Stomach smooth muscle (tissue), 2 donors: ENCODE measurements at regions not wholly inside any gene's neighbourhood (a gene's known extent, or its start where the extent isn't known, plus 50 kb on each side); places are given as distances from the start of the nearest gene placed in this dataset.
"Not testable (repeated sequence)": the region's sequence is repeated elsewhere in the genome, so short reads cannot be mapped to it uniquely, and the experiment has no call there.

ENCODE experiments used
- H3K27ac ChIP-seq: one replicate; pipeline ENCODE4 v1.7.0; 2013; ENCODE audit warnings: mild to moderate bottlenecking, low read length, inconsistent platforms
- H3K27me3 ChIP-seq, 2 donors: one replicate each; pipeline ENCODE4 v1.7.0; 2013; ENCODE audit warnings: low read length in 2 of 2; ENCODE audit not compliant: insufficient read depth in 2 of 2, control insufficient read depth in 1 of 2
- H3K36me3 ChIP-seq, 2 donors: one replicate each; pipeline ENCODE4 v1.7.0; 2013; ENCODE audit warnings: low read length in 2 of 2; ENCODE audit not compliant: control insufficient read depth in 2 of 2, insufficient read depth in 2 of 2
- H3K4me1 ChIP-seq: one replicate; pipeline ENCODE4 v1.7.0; 2013; ENCODE audit warnings: low read length; ENCODE audit not compliant: control insufficient read depth, insufficient read depth
- H3K4me3 ChIP-seq, 2 donors: one replicate each; pipeline ENCODE4 v1.7.0; 2013; ENCODE audit warnings: low read length in 2 of 2
- H3K9ac ChIP-seq, 2 donors: one replicate each; pipeline ENCODE4 v1.7.0; 2013; ENCODE audit warnings: low read length in 2 of 2, mild to moderate bottlenecking in 1 of 2
- H3K9me3 ChIP-seq, 2 donors: one replicate each; pipeline ENCODE4 v1.7.0; 2013; ENCODE audit warnings: low read length in 2 of 2; ENCODE audit not compliant: control insufficient read depth in 2 of 2
- donor health status: healthy.
- donor health status: Pancreatic carcinoma.

GRCh38 chr4:64846417-64846816 lies 437.2 kb upstream of the TECRL start:
- H3K27me3 ChIP-seq, result no peaks in the 10 kb centered on the region
- no peaks in the 10 kb centered on the region for H3K9me3 ChIP-seq
- H3K36me3 ChIP-seq, result no peaks in the 10 kb centered on the region
- no peak overlapping the region for H3K9ac ChIP-seq
- H3K27ac ChIP-seq, result no peak overlapping the region
- no peaks in the 10 kb centered on the region for H3K4me1 ChIP-seq
- no peak overlapping the region for H3K4me3 ChIP-seq

GRCh38 chr4:64829749-64830148 lies 420.5 kb upstream of the TECRL start:
- H3K4me1 ChIP-seq, result no peaks in the 10 kb centered on the region
- no peak overlapping the region for H3K27ac ChIP-seq
- H3K36me3 ChIP-seq, result no peaks in the 10 kb centered on the region
- no peaks in the 10 kb centered on the region for H3K27me3 ChIP-seq
- H3K4me3 ChIP-seq, result no peak overlapping the region
- no peaks in the 10 kb centered on the region for H3K9me3 ChIP-seq
- no peak overlapping the region for H3K9ac ChIP-seq

GRCh38 chr4:64824591-64824990 lies 415.3 kb upstream of the TECRL start:
- no peaks in the 10 kb centered on the region for H3K27me3 ChIP-seq
- H3K27ac ChIP-seq, result no peak overlapping the region
- H3K4me3 ChIP-seq, result no peak overlapping the region
- H3K36me3 ChIP-seq, result no peaks in the 10 kb centered on the region
- H3K9me3 ChIP-seq, result no peaks in the 10 kb centered on the region
- H3K4me1 ChIP-seq, result no peaks in the 10 kb centered on the region
- no peak overlapping the region for H3K9ac ChIP-seq

GRCh38 chr4:64822405-64822804 lies 413.2 kb upstream of the TECRL start:
- H3K9ac ChIP-seq, result no peak overlapping the region
- H3K27ac ChIP-seq, result no peak overlapping the region
- no peaks in the 10 kb centered on the region for H3K4me1 ChIP-seq
- no peaks in the 10 kb centered on the region for H3K36me3 ChIP-seq
- no peaks in the 10 kb centered on the region for H3K27me3 ChIP-seq
- no peak overlapping the region for H3K4me3 ChIP-seq
- no peaks in the 10 kb centered on the region for H3K9me3 ChIP-seq

DNA sequence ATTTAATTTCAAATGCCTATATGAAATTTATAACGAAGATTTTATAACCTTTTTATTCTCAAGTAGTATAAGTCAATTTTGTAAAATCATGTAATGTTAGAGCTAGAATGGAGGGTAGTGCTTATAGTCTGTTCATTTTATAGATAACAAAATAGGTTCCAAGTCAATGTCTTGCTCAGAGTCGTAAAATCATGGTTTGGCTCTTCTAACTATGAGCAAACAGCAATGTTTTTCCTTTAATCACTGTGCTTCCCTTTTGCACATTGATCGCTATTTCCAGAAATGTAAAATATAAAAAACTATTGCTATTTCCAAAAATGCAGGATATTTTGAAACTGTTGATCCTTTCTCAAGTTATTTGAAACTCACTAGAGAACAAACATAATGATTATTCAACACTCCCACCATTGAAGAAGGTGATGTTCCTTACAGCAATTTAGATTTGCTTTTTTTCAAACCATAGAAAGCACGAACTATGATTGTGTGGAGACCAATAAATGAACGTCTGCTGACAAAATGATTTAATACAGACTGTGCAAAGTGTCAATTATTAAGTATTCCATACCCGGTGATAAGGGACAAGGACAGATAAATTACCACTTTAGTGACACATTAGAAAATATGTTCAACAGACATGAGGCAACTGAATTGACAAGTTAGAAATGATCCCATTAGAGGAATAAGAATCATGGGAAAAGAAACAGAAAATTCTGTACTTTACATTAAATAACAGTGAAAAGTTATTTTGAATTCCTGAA lies 412.1 kb upstream of the TECRL start:
- H3K27ac ChIP-seq, result no peak overlapping the region
- no peaks in the 10 kb centered on the region for H3K27me3 ChIP-seq
- no peaks in the 10 kb centered on the region for H3K9me3 ChIP-seq
- H3K4me3 ChIP-seq, result no peak overlapping the region
- H3K4me1 ChIP-seq, result no peaks in the 10 kb centered on the region
- H3K9ac ChIP-seq, result no peak overlapping the region
- no peaks in the 10 kb centered on the region for H3K36me3 ChIP-seq

DNA sequence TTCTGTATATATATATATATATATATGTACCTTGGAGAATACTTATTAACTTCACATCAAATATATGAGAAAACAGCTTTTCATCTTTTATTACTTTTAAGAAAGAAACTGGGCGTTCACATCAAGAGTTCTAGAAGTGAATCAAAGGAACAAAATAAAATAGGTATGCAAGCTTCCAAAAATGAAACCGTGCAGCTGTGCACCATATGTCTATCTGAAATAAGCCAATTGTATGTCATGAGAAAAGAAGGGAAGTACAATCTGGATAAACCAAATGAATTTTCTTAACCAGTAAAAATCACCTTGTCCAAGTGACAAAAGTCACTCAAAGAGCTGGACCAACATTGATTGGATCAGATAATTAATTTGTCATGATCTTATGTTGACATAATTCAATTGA lies 405.4 kb upstream of the TECRL start:
- Histone ChIP-seq H3K4me1 (no peaks in the 10 kb centered on the region), H3K36me3 (no peaks in the 10 kb centered on the region), H3K9ac (no peak overlapping the region), H3K9me3 (no peaks in the 10 kb centered on the region), H3K27me3 (no peaks in the 10 kb centered on the region), H3K4me3 (no peak overlapping the region), H3K27ac (no peak overlapping the region)

DNA sequence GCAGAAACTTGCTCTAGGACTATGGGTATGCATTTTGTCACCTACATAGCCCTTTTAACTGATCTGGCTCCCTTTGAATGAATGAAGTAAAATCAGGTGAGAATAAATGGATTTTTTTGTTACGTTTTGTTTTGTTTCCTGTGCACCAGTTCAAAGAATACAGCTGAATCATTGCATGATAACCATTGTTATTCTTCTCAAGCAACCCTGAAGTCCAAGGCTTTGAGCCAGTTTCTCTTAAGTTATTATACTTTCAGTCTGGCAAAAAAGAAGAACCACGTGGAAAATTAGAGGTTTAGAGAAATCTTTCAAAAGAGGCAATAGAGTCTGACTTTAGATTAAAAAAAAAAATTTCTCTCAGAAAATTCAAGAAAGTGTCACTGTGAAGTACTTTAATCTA lies 398.6 kb upstream of the TECRL start:
- no peaks in the 10 kb centered on the region for H3K36me3 ChIP-seq
- H3K4me3 ChIP-seq, result no peak overlapping the region
- H3K27me3 ChIP-seq, result no peaks in the 10 kb centered on the region
- H3K4me1 ChIP-seq, result no peaks in the 10 kb centered on the region
- H3K9ac ChIP-seq, result no peak overlapping the region
- H3K9me3 ChIP-seq, result no peaks in the 10 kb centered on the region
- H3K27ac ChIP-seq, result no peak overlapping the region

- no peak overlapping the region for H3K9ac ChIP-seq
- no peaks in the 10 kb centered on the region for H3K27me3 ChIP-seq
- no peaks in the 10 kb centered on the region for H3K9me3 ChIP-seq
- no peak overlapping the region for H3K27ac ChIP-seq
- no peak overlapping the region for H3K4me3 ChIP-seq
- no peaks in the 10 kb centered on the region for H3K36me3 ChIP-seq
- H3K4me1 ChIP-seq, result no peaks in the 10 kb centered on the region
Observed at GRCh38 chr4:64799751-64800150, 390.5 kb upstream of the TECRL start.

GRCh38 chr4:64798828-64799227 lies 389.6 kb upstream of the TECRL start:
- H3K4me1 ChIP-seq, H3K27ac ChIP-seq, H3K36me3 ChIP-seq, H3K4me3 ChIP-seq, H3K9ac ChIP-seq, H3K27me3 ChIP-seq, H3K9me3 ChIP-seq: not testable (repeated sequence)

- no peaks in the 10 kb centered on the region for H3K36me3 ChIP-seq
- H3K27me3 ChIP-seq, result no peaks in the 10 kb centered on the region
- H3K9ac ChIP-seq, result no peak overlapping the region
- no peaks in the 10 kb centered on the region for H3K4me1 ChIP-seq
- no peak overlapping the region for H3K4me3 ChIP-seq
- H3K27ac ChIP-seq, result no peak overlapping the region
- H3K9me3 ChIP-seq, result no peaks in the 10 kb centered on the region
Observed at GRCh38 chr4:64796581-64796980, 387.3 kb upstream of the TECRL start.

DNA sequence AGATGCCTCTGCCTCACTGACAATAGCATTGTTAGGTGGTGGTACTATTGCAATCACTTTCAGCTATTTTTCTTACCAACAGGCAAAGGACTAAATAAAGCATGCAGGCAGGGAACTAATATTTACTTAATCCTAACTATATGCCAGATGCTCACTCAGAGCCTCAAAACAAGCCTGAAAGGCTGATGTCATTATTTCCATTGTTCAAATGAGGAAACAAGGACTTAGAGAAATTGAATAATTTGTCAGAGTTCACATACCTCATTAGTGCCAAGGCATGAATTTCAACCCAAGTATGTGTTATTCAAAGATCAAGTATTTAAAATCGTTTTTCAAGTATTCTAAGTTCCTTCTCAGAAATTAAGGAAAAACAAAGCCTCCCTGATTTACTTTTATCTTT lies 374.9 kb upstream of the TECRL start:
- no peaks in the 10 kb centered on the region for H3K9me3 ChIP-seq
- no peak overlapping the region for H3K9ac ChIP-seq
- H3K36me3 ChIP-seq, result no peaks in the 10 kb centered on the region
- H3K4me1 ChIP-seq, result no peaks in the 10 kb centered on the region
- peak overlapping the region in 1 of 2 donors; percentile 2 for H3K4me3 ChIP-seq
- H3K27ac ChIP-seq, result no peak overlapping the region
- H3K27me3 ChIP-seq, result no peaks in the 10 kb centered on the region
